ENCODE measurements at regions not wholly inside any gene's neighbourhood (a gene's known extent, or its start where the extent isn't known, plus 50 kb on each side); places are given as distances from the start of the nearest gene placed in this dataset.
A peak's percentile ranks its signal among the peaks of the same experiment; 100 is the strongest.
"Not testable (repeated sequence)": the region's sequence is repeated elsewhere in the genome, so short reads cannot be mapped to it uniquely, and the experiment has no call there.

DNA sequence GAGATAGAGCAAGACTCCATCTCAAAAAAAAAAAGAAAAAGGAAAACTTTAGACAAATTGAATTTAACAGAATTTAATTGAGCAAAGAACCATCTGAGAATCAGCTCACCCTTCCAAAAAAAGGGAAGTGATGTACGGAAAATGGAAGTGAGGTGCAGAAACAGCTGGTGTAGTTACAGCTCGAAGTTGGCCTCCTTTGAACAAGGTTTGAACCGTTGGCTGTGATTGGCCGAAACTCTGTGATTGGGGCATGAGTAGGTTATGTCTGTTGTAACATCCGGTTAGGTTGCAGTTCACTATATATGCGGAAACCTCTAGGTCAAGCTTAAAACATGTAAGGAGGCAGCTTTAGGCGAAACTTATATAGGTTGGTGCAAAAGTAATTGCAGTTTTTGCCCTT, 97.9 kb upstream of the KIF26B start:
- intact Hi-C loops (cut with DNase I; ENCODE audit: low total_unique reads): no loop called here
- H3K4me1 ChIP-seq: peaks cover 0 to 26% (median 13%) of the 10 kb centered on the region in 4 donors
- TF ChIP-seq CTCF (IDR thresholded peaks at IDR 0.05) (no peak), EP300 (IDR thresholded peaks at IDR 0.05) (no peak), POLR2AphosphoS5 (IDR thresholded peaks at IDR 0.05) (no peak), POLR2A (IDR thresholded peaks at IDR 0.05) (no peak)
- H3K27me3 ChIP-seq: no peaks in the 10 kb centered on the region
- H3K36me3 ChIP-seq: peaks cover 0 to 9% (median 0%) of the 10 kb centered on the region in 4 donors
- no peak overlapping the region for H3K4me3 ChIP-seq
- DNase-seq: peak in 1 of 2 donors; percentile 17
- WGBS, 5 donors: 78 to 95% (median 92%) methylated on average over 7 of the region's 7 CpGs
- no peaks in the 10 kb centered on the region for H3K9me3 ChIP-seq
- H3K27ac ChIP-seq: no peak overlapping the region

- H3K36me3 ChIP-seq; H3K27ac ChIP-seq; H3K4me3 ChIP-seq; H3K27me3 ChIP-seq; intact Hi-C loops (cut with DNase I; ENCODE audit: low total_unique reads); DNase-seq; H3K9me3 ChIP-seq: not testable (repeated sequence)
- WGBS, 5 donors: 92 to 98% (median 97%) methylated on average over 5 of the region's 5 CpGs
- peaks cover 0 to 32% (median 15%) of the 10 kb centered on the region in 4 donors for H3K4me1 ChIP-seq
Observed at GRCh38 chr1:245056296-245056695, 98.5 kb upstream of the KIF26B start.

DNA sequence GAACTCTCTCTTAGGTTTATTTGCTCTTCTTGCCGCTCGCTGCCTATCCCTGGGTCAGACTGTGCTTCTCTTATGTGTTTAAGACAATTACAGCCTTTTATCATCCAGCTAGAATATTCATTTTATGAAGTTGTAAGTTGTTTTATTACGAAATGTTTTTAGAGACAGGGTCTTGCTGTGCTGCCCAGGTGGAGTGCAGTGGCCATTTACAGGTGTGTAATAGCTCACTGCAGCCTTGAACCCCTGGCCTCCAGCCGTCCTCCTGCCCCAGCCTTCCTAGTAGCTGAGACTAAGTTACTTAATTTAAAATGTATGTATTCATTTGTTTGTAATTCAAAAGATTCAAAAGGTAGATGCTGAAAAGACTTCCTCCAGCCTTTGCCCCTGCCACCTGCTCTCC, 99.0 kb upstream of the KIF26B start:
- DNase-seq: no peak
- Histone ChIP-seq H3K4me1 (peaks cover 0 to 27% (median 10%) of the 10 kb centered on the region in 4 donors), H3K36me3 (peaks cover 0 to 9% (median 0%) of the 10 kb centered on the region in 4 donors), H3K4me3 (no peak overlapping the region), H3K9me3 (no peaks in the 10 kb centered on the region), H3K27ac (no peak overlapping the region), H3K27me3 (no peaks in the 10 kb centered on the region)
- intact Hi-C loops (cut with DNase I; ENCODE audit: low total_unique reads): no loop called here
- WGBS, 5 donors: 47 to 86% (median 69%) methylated on average over 4 of the region's 4 CpGs
- TF ChIP-seq EP300 (IDR thresholded peaks at IDR 0.05) (no peak), POLR2AphosphoS5 (IDR thresholded peaks at IDR 0.05) (no peak), POLR2A (IDR thresholded peaks at IDR 0.05) (no peak), CTCF (IDR thresholded peaks at IDR 0.05) (no peak)

- intact Hi-C loops (cut with DNase I; ENCODE audit: low total_unique reads): no loop called here
- Histone ChIP-seq H3K4me3 (no peak overlapping the region), H3K36me3 (peaks cover 0 to 9% (median 0%) of the 10 kb centered on the region in 4 donors), H3K27me3 (no peaks in the 10 kb centered on the region), H3K9me3 (no peaks in the 10 kb centered on the region), H3K4me1 (peaks cover 0 to 19% (median 2%) of the 10 kb centered on the region in 4 donors), H3K27ac (peak overlapping the region in 1 of 5 donors; percentile 16)
- WGBS, 5 donors: 81 to 93% (median 87%) methylated on average over 11 of the region's 11 CpGs
- DNase-seq: no peak
- no peak for TF ChIP-seq CTCF (IDR thresholded peaks at IDR 0.05)
- no peak for TF ChIP-seq POLR2A (IDR thresholded peaks at IDR 0.05)
- no peak for TF ChIP-seq POLR2AphosphoS5 (IDR thresholded peaks at IDR 0.05)
- no peak for TF ChIP-seq EP300 (IDR thresholded peaks at IDR 0.05)
Observed at GRCh38 chr1:245054507-245055270, 100.1 kb upstream of the KIF26B start.

DNA sequence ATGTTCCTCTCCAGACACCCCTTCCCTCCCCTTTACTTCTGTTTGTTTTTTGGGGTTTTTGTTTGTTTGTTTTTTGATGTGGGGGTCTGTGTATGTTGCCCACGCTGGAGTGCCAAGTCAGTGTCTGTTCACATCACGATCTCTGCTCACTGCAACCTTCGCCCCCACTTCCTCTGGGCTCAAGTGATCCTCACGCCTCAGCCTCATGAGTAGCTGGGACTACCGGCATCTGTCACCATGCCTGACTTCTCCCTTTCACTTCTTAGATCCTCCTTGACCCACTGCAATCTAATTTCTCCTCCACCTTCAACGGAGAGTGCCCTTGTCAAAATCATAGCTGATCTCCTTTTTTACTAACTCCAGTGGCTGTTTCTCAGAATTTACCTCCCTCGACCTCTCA, 100.7 kb upstream of the KIF26B start:
- TF ChIP-seq POLR2A (IDR thresholded peaks at IDR 0.05) (no peak), CTCF (IDR thresholded peaks at IDR 0.05) (no peak), EP300 (IDR thresholded peaks at IDR 0.05) (no peak), POLR2AphosphoS5 (IDR thresholded peaks at IDR 0.05) (no peak)
- peaks cover 0 to 19% (median 2%) of the 10 kb centered on the region in 4 donors for H3K4me1 ChIP-seq
- no peaks in the 10 kb centered on the region for H3K27me3 ChIP-seq
- no peaks in the 10 kb centered on the region for H3K9me3 ChIP-seq
- peaks cover 0 to 9% (median 0%) of the 10 kb centered on the region in 4 donors for H3K36me3 ChIP-seq
- intact Hi-C loops (cut with DNase I; ENCODE audit: low total_unique reads): no loop called here
- no peak for DNase-seq
- H3K4me3 ChIP-seq: no peak overlapping the region
- H3K27ac ChIP-seq: peak overlapping the region in 1 of 5 donors; percentile 16
- 67 to 81% (median 78%) methylated on average over 7 of the region's 7 CpGs for WGBS, 5 donors

Measured in stomach (tissue), 8 donors.